NCI-H187 treated with DMSO at 0.1 percent for 48 hours (cell line): ENCODE measurements at regions not wholly inside any gene's neighbourhood (a gene's known extent, or its start where the extent isn't known, plus 50 kb on each side); places are given as distances from the start of the nearest gene placed in this dataset.

Experiments used
- DNase-seq: peaks from one replicate; lab custom pipeline; 2025; lab: John Stamatoyannopoulos, UW

DNA sequence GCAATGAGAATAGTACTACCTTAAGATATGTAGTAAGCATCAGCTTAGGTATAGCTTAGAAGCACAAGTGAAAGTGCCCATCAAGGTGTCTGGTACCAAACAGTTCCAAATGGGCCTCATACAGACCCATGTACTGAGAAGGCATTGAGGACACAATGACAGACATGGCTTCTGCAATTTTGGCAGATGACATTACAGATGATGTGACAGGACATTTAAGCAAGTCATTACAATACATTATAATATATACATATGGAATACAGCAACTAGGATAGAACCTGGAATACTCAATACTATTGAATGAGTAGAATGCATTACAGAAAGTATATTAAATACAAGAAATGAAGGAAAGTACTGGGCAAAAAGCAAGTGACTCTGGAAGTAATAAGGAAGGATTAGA, 256.4 kb downstream of the GXYLT1 start:
- no peak for DNase-seq

DNA sequence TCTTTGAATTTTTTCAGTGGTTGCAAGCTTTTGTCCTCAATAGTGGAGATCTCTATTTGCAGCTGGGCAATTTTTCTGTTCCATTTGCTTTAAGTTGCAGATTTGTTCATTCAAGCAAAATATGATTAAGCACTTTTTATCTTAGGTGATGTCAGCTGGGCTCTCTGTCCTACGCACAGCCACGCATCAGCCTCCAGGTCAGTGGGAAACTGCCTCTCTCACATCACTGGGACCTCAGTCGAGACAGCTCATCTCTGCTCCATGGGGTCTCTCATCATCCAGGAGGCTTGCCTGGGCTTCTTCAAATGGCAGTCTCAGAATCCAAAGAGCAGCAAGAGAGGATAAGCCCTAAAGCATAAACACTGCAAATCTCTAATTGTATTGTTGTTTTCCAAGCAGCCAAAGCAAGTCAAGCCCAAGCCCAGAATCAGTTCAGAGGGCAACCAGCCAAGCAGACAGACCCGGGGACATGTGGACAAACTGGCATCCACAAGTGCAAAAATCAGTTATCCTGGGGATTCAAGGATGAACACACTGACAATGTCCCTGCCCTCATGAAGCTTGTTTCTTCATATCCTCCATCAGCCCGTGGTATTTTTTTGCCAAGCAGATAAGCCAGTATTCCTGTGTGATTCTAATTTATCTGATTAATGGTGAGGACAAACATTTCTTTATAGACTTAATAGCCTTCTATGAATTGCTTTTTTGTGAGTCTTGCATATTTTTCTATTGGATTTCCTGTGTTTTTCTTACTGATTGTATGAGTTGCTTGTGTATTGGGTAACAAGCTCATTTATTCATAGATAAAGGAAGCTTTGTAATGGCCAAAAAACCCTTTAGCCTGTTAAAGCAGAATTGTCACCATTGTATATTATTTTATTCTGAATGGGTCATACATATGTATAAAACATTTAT, 262.5 kb downstream of the GXYLT1 start:
- no peak for DNase-seq

DNA sequence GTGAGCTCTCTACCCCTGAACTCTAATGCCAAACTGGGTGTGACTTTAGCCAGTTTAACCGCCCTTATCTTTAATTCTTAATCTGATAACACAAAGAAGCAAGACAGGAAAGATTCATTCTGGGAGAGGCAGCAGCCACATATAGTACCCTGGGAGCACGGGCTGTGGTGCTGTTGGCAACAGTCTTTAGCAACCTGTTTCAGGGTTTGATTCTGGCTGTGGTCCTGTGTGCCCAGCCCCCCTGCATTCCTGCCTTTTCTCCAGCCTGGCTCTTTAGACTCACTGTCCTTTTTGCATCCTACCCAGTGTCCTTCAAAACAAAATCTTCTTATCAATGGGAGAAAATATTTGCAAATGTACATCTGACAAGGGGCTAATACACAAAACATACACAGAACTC, 275.2 kb downstream of the GXYLT1 start:
- DNase-seq = no peak

DNA sequence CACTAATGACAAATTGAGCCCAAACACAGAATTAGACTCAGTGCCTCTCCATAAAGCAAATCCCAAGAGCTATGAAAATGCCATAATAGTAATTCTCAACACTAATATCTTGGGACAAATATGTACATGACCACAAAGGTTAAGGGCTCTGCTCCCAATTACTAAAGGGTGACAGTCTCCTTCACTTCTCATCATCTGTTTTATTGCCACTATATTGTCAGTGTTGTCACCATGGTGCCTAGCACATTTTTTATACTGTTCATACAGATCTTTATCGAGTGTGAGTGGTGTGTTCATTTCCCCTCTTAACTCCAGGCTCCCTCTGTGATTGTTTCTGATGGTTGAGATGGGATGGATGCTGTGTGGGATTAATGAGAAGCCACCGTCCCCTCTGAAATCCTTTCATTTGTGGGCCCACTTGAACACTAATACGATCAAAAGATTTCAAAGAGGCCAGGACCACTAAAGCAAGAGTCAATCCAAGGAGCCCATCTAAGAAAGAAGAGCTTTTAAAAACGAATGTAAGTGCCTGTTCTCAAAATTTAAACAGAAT, 277.7 kb downstream of the GXYLT1 start:
- DNase-seq = no peak

DNA sequence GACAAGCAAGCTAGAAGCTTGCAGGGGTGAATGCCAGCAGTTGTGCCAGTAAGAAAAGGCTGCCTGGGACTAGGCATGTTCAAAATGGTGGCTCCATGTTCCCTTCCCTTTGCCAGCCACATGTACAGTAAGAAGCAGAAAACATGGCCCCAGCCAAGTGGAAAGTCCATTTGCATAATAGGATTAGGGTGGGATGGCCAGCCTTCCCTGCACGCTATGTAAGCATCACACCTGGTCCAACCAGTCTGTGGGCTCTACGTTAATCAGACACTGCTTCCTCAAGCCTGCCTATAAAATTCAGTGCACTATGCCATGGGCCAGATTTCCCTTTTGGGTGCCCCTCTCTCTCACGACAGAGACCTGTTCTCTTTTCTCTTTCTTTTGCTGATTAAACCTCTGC, 288.4 kb downstream of the GXYLT1 start:
- DNase-seq = no peak

DNA sequence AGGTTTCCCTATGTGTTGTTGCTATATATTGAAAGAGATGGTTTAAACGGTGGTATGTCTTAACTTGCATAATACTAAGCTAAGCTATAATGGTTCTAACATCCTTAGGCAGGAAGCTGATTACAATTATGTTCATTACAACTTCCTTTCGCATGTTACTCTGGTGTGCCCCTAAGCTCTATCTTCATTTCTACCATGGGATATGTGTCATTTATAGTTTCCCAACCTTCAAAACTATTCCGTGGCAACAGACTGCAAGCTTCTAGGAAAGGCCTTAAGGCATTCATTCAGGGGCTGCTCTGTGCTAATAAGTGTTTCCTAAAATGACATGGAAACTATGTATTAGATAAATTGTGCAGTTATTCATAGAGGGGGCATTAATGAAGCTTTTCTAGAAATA, 294.6 kb downstream of the GXYLT1 start:
- no peak for DNase-seq

DNA sequence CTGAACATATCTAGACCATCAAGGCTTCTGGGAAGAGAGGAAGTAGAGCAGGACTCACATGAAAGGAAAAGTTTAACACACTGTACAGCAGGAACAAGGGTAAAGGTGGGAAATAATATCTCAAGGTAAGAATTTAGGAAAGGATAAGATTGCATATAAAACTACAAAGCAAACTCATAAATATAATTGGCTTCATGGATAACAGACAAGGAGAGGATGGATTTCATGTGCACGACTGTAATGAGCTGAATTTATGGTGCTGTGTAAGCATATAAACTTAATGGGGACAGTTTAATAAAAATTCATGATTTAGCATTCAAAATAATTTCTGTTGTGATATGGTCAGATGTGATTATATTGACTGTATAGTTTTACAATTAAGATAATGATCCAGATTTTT, 298.0 kb downstream of the GXYLT1 start:
- DNase-seq = no peak

DNA sequence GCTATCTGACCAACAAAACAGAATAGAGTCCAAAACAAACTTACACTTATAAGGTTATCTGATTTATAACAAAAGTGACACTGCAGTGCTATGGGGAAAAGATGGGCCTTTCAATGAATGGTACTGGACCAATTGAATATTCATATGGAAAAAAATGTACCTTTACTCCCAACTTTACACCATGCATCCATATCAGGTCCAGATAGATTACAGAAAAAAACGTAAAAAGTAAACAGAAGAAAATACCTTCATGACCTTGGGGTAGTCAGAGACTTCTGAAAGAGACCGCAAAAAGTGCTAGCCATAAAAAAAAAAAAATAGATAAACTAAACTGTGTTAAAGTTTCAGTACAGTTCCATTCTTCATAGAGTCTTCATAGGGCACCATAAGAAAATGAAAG, 308.3 kb downstream of the GXYLT1 start:
- no peak for DNase-seq

DNA sequence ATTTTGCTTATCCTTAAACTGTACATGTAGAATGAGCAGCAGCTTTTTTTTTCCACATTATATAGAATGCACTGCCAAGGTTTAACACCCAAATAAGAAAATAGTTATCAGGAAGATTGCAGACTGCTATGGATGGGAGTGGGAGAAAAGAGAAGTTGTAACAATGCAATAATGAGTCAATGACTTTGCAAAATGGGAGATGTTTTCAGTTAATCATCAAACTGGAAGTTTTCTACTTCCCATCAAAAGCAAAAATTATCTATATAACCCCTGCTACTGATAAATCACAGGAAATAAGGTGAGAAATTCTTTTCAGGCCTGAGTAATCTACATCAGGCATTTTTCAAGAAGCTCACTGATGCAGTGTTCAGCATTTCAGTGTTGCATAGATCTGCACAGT, 309.1 kb downstream of the GXYLT1 start:
- DNase-seq = no peak

DNA sequence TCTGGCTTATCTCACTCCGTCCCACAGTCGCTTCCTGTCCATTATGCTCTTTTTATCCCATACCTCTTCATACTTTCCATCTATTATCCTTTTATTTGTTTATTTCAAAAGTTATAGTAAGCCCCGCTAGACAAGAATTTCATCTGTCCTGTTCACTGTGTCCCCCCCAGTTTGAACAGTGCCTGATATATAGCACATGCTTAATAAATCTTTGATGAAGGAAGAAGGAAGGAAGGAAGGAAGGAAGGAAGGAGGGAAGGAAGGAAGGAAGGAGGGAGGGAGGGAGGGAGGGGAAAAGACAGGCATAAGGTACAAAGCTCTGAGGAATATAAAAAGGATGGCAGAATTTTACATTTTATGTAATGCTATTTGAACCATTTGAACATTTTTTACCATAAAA, 324.7 kb downstream of the GXYLT1 start:
- no peak for DNase-seq

DNA sequence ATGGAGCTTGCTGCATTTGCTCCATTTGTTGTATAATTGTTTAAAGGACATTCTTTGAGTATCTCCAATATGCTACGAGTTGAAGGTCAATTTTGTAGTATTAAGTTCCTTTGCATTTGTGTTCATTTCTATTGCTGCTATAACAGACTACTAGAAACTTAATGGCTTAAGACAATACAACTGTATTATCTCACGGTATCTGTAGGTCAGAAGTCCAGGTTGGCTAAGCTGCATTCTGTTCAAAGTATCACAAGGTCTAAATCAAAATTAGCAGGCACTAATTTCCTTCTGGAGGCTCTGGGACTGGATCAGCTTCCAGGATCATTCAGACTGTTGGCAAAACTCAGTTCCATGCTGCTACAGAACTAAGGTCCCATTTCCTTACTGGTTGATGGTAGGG, 340.6 kb downstream of the GXYLT1 start:
- DNase-seq = no peak

DNA sequence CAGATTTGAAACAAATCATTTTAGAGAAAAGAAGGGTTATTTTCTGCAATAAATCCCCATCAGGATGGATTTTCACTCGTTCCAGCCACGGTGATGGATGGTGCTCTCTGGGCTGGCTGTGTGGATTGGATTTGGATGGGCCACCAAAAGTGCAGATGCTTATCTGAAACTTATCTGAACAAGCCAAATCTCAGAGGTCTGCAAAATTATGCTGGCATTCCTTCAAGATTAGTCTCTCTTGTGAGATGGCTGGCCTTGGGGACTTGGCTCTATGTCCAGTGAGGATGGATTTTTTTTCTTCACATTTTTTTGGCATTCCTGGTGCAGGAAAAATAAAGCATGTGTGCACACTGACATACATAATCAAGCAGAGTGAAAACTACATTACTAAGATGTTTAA, 341.9 kb downstream of the GXYLT1 start:
- DNase-seq = no peak

DNA sequence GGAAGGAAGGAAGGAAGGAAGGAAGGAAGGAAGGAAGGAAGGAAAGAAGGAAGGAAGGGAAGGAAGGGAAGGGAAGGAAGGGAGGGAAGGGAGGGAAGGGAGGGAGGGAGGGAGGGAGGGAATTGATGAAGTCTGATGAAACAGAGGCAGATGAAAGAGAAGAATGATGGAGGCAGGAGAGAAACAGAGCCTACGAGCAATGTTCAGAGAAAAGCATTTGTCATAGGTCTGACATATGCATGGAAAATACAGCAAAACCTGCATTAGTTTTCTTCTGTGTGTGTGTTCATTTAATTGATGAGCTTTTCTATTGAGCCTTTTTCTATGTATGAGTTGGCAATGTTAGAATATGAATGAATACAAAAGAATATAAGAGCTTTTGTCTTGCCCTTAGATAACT, 343.4 kb downstream of the GXYLT1 start:
- no peak for DNase-seq

DNA sequence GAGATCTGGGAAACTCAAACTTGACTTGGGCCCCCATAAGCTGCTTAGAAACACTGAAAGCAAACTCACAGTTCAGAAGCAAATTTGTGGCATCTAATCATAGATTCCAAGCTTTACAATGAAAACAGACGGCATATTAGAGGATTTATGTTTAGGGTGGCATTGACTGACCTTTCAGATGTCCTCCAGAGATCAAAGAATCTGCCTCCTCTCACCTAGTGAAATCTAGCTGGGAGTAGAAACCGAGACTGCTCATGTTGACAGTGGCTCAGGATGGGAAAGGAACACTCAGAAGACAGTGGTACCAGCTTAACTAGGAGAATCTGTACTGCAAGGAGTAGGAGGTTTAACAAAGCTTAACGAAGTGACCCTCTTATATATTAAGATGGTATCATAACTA, 345.0 kb downstream of the GXYLT1 start:
- no peak for DNase-seq

DNA sequence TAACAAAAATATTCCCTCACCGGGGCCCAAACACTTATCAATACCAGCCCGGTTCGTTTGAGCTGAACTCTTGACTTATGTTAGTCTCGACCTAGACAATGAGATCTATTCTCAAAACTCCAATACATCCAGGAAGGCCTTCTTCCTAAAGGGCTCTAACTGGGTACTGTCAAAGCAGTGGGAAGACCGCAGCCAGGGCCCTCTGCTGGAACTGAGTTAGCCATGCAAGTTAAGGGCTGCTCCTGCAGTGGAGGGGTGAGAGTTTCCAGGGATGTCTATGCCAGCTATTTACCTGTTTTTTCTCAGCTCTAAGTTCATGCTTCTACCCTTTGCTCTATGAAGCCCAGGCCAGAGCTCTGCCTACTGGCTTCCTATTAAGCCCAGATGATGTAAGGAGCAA, 348.8 kb downstream of the GXYLT1 start:
- DNase-seq = no peak

DNA sequence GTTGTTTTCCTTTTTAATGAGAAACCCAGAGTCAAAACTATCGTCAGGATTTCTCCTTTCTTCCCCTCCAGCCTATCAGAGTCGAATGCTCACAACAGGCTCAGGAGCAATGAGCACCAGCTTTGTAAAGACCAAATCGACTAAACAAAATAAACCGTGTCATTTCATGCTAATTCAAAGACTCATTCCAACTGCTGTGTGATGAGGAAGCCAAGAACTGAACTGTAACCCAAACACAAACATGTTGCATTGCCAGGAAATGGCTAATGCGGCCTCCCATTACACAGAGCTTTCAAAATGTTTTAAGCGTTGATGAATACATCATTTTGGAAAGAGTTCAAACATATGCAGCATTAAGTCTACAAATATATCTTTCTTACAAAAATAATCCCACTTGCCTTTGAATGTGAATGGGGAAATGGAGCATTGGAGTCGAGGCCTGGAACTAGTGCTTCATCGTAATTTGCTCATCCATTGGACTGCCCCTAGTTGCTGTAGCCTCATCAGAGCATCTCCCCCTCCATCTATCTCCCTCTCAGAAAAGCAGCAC, 349.5 kb downstream of the GXYLT1 start:
- DNase-seq = no peak

DNA sequence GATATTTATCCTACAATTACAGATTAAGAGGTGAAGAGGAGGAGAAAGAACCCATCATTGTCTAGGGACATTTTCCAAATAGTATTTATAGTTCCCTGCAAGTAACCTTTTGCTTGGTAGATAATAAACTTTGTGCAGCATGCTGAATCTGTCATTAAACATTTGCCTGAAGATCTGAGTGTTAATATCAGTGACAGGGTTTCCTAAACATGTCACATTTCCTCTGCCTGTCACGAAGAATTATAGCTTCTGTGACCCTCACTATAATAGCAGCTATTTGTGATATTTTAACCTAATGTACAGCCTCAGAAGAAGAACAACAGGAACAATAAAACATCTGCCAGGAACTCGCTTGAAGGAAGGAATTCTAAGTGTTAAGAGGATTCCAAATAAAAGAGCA, 350.3 kb downstream of the GXYLT1 start:
- no peak for DNase-seq

DNA sequence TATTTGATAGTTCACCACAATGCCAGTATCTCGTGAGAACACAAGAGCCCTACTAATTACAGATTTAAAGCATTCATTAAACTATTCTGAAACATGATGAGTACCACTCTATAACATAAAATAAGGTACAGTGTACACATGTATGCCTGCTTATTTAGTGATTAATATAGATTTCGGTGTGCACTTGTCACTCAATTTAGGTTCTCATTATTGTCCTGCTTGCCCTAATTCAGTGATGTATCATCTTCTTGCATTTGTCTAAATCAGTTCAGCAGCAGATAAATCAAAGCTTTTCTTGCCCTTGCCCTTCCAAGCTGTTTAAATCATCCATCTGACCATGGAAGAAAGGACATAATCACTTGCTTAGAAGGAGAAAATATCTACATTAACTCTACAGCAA, 359.7 kb downstream of the GXYLT1 start:
- DNase-seq = no peak

DNA sequence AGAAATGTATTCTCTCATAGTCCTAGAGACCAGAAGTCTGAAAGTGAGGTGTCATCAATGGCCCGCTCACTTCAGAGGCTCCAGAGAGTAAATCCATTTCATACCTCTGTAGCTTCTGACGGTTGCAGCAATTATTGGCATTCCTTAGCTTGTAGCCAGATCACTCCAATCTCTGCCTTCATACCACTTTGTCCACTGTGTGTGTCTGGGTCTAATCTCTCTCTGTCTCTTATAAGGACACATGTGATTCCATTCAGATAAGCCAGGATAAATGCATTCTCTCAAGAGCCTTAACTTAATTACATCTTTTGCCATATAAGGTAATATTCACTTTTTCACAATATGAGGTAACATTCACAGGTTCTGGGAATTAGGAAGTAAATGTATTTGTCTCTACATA, 365.7 kb downstream of the GXYLT1 start:
- DNase-seq = no peak

DNA sequence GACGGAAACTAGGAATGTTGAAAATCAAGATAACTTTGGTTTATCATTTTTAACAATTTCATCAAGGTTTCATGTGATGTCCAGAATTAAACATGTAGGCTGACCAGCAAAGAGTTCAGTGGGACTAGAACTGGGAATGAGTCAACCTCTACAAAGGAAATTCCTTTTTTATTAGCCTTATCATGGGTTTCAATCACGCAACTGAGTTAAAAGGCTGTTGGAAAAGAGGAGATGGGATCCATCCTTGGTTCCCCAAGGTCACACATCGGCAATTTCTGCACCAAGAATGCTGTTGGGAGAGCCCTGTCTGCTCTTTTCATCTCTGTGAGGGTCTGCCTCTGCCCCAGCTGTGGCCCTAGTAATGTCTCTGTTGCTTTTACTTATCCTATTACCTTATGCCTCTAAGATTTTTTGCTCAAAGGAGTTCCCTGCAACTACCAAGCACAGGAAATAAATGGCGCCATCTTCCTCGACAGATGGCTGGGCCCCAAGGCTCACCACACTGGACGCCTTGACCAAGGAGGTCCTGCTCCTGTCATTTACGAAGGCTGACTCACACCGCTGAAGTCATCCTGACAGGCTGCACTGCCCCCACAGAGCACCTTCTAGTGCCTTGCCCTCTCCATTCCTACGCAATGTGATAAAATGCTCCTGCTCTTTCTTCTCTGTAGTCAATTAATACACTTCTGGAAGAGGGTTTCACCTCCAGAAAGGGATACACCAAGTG, 367.4 kb downstream of the GXYLT1 start:
- DNase-seq = no peak

DNA sequence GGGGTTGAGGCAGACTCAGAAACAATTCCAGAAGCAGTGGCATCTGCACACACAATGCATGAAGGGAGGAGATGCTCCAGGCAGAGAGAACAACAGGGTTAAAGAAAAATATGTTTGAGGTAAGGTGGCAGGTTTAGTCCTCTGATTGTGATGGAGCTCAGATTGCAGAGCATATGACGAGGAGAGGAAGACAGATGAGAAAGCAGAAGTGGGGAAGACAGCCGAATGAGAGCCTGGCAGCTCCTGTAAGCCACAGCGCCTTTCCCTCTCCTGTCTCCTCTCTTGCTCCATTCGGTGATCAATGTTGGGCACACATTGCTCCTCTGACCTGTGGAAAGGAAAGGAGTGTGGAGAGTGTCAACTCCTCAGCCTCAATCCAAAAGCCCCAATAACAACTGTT, 372.2 kb downstream of the GXYLT1 start:
- DNase-seq = no peak

DNA sequence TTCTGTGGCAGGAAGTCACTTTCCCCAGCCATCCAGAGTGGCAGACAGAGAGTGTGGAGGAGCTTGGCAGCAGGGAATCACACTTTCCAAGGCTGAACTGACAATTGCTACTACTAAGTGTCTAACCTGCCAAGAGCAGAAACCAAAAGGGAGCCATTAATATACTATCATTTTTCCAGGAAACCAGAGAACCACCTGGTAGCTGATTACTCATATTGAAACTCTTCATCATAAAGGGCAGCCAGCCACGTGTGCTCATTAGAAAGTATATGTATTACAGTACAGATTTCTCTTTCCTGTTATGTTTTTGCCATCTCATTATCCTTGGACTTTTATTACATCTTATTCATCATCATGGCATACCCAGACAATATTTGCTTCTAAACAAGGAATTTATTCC, 374.9 kb downstream of the GXYLT1 start:
- DNase-seq = no peak

DNA sequence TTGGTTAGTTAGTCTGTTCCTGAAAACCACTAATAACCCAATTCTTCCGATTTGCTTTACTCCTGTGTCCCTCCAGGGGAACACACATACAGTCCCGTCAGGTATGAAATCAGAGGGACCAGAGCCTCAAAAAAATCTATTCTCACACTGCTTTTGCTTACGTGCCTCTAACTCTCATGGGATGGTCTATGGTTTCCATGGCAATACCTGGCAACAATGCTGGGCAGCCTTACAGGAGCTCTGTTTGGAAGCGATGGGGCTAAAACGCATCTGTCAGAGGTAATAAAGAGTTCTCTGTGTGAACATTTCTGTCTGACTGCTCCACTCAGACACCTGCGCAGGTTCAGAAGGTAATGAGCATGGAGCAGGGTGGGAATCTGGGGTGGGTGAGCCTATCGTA, 376.2 kb downstream of the GXYLT1 start:
- DNase-seq = no peak
